Right lobe of liver (tissue), 4 donors: ENCODE measurements at regions not wholly inside any gene's neighbourhood (a gene's known extent, or its start where the extent isn't known, plus 50 kb on each side); places are given as distances from the start of the nearest gene placed in this dataset.

Experiments used
- POLR2A ChIP-seq: fragments of 450-650 bp; IDR thresholded peaks from one replicate; pipeline ENCODE4 v1.6.1; 2017; ENCODE audit warnings: antibody characterized with exemption, mild to moderate bottlenecking
- TF ChIP-seq, protein P1 (sequence below), 4 donors: fragments of 200-600 bp in 3 of 4; fragments of 450-650 bp in 1 of 4; IDR thresholded peaks; one replicate each; pipeline versions ENCODE4 v1.5.1 to v1.8.0; 2016 to 2022; ENCODE audit warnings: antibody characterized with exemption in 4 of 4, mild to moderate bottlenecking in 2 of 4
- donor health status: DM: no; HTN: no; CAD: no.
- donor health status: DM: no; HTN: no; CAD: no.
- donor health status: DM: no; HTN: yes; CAD: no.

DNA sequence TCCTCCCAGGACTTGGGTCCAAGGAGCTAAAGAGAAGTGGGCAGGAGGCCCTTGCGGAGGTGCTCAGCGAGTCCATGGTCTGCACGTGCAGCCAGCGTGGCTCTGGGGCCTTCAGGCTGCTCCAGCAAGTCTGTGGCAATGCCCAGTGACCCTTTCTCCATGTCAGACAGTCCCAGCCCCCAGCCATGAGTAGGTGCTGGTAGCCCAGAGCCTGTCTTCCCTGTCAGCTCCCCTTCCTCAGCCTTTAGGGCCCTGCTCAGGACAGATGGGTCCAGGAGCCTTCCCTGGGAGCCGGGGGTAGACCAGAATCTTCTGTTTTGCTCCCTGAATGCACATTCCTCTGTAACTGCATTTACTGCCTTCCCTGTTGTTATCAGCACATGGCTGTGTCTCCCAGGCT, 147.2 kb upstream of the IRX2 start:
- TF ChIP-seq, protein P1, sequence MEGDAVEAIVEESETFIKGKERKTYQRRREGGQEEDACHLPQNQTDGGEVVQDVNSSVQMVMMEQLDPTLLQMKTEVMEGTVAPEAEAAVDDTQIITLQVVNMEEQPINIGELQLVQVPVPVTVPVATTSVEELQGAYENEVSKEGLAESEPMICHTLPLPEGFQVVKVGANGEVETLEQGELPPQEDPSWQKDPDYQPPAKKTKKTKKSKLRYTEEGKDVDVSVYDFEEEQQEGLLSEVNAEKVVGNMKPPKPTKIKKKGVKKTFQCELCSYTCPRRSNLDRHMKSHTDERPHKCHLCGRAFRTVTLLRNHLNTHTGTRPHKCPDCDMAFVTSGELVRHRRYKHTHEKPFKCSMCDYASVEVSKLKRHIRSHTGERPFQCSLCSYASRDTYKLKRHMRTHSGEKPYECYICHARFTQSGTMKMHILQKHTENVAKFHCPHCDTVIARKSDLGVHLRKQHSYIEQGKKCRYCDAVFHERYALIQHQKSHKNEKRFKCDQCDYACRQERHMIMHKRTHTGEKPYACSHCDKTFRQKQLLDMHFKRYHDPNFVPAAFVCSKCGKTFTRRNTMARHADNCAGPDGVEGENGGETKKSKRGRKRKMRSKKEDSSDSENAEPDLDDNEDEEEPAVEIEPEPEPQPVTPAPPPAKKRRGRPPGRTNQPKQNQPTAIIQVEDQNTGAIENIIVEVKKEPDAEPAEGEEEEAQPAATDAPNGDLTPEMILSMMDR (IDR thresholded peaks at IDR 0.05), result no peak
- TF ChIP-seq POLR2A, result no peak
